HG03280 (cell line): ENCODE measurements at regions not wholly inside any gene's neighbourhood (a gene's known extent, or its start where the extent isn't known, plus 50 kb on each side); places are given as distances from the start of the nearest gene placed in this dataset.

Experiments used
- ATAC-seq: cut with Tn5 transposase; IDR thresholded peaks from one replicate; pipeline ENCODE4 v1.9.1; 2021; ENCODE audit warnings: mild to moderate bottlenecking, moderate library complexity; ENCODE audit not compliant: unreplicated experiment

- ATAC-seq, result no peak
These were observed 371.6 kb downstream of the RPRM start for GRCh38 chr2:153106802-153107477.

DNA sequence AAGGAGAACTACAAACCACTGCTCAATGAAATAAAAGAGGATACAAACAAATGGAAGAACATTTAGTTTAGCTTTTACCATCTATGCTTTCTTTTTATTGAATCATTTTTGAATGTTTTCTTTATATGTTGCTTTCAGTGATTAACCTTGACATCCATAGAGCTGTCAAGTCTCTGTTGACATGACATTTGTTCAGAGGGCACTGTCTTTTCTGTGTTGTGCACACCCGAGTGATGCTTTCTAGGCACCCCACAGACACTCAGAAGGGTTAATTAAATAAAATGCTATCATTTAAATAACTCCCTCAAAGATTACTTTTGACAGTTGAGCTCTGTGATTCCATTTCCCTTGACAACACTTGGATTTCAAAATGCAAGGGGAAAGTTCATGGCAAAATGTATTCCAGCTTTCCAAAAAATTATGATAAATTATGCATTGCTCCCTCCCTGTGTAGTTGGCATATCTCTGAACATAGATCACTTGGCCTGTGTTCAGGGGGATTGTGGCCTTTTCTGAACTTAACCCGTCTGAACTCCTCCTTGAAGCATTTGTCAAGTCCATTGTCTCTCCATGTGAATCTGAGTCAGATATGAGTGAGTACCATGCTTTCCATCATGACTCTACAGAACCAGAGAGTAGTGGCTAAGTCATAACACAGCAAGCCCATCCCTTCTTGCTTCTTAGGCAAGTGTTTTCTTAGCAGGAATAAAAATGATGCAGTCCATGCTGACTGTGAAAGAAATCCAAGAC lies 372.6 kb downstream of the RPRM start:
- ATAC-seq, result no peak

- ATAC-seq, result no peak
These were observed 377.4 kb downstream of the RPRM start for GRCh38 chr2:153101187-153101586.

DNA sequence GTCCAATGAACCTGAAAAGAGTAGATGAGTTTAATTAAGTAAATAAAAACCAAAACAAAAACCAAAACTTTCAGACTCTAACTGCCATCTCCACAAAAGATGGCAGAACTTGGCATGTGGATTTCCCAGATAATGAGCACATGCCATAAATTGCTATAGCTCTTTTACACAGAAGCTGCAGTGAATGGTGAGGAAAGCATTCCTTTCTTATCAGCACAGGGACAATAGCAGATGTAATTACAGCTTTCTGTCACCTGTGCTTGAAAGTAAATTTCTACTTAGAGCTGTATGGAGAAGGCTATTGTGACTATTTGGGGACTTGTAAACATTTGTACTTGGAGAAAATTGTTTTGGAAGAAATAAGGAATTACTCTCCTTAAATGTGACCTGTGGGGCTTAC lies 378.4 kb downstream of the RPRM start:
- ATAC-seq, result no peak

GRCh38 chr2:153098073-153098472 lies 379.7 kb downstream of the ARL6IP6 start:
- no peak for ATAC-seq

GRCh38 chr2:153096272-153096671 lies 377.9 kb downstream of the ARL6IP6 start:
- no peak for ATAC-seq

- no peak for ATAC-seq
These were observed 372.9 kb downstream of the ARL6IP6 start for GRCh38 chr2:153091344-153091743.

- ATAC-seq, result no peak
These were observed 360.9 kb downstream of the ARL6IP6 start for GRCh38 chr2:153079315-153079714.

GRCh38 chr2:153077311-153077710 lies 358.9 kb downstream of the ARL6IP6 start:
- no peak for ATAC-seq

DNA sequence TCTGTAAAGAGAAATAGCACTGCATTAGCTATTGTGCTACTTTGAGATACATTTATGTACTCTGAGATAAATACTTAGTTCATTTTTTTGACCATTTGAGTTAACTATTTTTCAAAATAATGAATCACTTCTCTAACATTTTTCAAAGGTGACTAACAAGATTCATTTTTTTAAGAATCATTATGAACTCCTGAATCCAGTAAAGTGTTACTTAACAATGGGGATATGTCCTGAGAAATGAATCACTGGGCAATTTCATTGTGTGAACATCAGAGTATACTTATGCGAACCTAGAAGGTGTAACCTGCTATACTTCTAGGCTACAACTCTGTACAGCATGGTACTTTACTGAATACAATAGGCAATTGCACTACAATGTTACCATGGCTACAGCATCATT lies 355.8 kb downstream of the ARL6IP6 start:
- no peak for ATAC-seq

DNA sequence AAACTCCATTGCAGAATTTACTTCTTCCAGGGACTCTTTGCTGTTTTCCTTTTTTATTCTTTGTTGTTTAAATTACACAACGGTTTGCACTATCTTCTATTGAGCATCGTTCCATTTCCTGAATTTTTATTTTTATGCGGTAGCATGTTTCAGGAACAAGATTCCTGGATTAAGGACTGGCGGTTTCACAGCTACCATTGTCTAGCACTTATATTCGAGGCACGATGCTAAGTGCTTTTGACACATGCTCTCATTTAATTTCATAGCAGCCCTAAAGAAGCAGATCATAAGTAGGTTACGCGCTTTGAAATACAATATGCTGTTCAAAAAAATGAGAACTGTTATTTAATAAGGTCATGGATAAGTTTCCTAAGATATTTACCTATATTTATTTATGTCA lies 354.4 kb downstream of the ARL6IP6 start:
- ATAC-seq, result no peak

DNA sequence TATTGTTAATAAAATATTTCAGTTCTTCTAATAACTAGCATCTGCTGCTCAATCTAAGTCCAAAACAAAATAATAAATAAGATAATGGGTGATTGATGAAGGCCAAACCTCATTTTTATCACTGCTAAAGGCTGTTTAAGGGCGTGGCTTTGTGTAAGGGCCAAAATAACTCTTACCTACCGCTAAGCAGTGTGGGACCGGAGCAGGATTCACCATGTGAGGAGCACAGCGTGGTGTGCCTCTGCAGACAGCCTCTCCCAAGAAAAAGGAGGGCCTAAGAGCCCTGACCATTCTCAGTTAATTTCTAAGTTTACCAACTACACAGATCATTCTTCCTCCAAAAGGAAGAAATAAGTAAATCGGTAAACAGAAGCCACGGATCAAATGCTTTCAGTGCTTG lies 353.7 kb downstream of the ARL6IP6 start:
- no peak for ATAC-seq

DNA sequence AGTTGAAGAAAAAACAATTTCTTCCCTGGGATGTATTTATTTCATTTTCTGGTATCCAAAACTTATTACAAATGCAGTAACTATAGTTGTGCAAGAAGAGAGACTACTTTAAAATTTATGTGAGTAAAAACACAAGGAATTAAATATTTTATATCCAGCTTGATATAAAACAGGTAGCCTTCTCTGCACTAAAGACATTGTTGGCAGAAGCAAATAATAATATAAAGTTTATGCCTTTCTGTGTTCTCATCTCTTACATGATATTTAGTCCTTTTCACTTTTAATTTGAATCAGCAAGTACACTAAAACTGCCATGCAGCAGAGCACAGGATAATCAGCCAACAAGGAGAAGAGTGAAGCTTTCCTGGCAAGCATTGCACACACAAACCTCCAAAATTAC lies 352.7 kb downstream of the ARL6IP6 start:
- ATAC-seq, result no peak

GRCh38 chr2:153068915-153069314 lies 350.5 kb downstream of the ARL6IP6 start:
- no peak for ATAC-seq

DNA sequence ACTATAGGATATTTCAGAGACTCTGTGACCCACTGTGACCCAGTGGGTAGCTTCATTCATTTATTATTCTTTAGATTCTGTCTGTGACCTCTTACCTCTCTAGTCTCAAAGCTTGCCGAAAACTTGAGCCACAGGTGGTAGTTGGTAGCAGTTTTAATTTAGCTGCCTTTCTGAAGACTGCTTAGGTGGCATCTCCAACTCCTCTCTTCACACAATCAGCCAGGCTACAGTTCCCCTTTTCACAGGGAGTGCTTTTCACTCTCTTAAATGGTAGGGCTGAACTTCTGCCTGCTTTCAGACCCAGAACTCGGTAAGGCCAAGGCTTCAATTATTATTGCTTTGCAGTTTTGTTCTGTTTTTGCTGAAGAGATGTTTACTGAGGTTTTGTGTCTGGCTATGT lies 349.6 kb downstream of the ARL6IP6 start:
- ATAC-seq, result no peak

DNA sequence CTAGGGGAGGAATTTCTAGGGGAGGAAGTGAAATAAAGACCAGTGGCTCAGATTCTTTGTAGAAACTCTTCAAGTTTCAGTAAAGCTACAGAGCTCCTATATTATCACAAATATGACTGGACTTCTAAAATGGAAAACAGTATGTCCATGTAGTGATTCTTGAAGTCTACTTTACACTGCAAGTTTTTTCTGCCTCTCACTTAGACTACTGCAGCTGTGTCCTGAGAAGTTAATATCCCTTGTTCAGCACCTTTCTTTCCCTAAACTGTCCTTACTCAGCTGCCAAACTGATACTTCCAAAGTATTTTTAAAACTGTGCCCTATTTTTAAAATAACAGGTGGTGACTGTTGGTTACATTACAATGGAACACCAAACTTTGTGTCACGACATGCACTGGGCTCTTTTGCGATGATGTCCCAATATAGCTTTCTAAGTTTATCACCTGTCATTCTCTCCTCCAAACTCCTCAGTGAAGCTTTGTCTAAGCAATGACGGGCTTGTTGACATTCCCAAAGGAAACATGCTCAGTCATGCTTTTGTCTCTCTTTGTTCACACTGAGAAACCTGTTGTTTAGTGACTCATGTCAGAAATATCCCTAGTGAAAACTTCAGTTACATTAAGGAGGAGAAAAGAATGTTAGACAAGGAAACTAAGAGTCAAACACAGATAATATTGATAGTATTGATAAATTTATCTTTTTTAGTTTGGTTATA lies 341.1 kb downstream of the ARL6IP6 start:
- no peak for ATAC-seq

DNA sequence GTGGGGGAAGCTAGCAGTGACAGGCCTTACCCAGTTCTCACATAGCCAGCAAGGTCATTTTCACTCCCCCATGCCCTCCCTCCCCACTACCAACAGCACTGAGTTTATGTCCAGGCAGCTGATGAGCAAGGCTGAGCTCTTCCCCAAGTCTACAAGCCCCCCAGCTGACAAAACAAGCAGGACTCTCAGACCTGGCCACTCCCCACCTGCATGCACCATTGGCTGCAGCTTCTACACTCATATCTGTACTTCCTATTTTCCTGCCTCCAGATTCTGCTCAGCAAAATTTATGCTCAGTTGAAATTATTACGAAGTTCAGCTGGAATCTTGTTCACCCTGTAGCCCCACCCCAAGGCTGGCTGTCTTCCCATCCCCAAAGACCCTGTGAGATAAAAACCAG lies 339.3 kb downstream of the ARL6IP6 start:
- no peak for ATAC-seq

DNA sequence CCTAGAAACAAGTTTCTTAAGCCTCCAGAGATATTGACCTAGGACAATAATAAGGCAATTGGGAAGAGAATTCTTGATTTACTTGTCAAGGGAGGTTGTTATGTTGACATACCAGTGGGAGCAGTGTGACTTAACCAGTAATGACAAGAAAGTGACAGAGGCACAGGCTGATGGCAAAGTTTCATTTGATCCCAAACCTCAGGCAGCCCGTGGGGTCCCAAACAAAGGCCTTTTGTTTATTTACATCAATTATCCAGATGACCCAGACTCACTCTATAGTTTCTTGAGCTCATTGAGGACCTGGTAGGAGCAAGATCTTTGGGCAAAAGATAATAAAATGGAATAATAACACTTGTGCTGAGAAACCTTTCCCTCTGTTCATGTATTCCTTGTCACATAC lies 336.8 kb downstream of the ARL6IP6 start:
- ATAC-seq, result no peak

DNA sequence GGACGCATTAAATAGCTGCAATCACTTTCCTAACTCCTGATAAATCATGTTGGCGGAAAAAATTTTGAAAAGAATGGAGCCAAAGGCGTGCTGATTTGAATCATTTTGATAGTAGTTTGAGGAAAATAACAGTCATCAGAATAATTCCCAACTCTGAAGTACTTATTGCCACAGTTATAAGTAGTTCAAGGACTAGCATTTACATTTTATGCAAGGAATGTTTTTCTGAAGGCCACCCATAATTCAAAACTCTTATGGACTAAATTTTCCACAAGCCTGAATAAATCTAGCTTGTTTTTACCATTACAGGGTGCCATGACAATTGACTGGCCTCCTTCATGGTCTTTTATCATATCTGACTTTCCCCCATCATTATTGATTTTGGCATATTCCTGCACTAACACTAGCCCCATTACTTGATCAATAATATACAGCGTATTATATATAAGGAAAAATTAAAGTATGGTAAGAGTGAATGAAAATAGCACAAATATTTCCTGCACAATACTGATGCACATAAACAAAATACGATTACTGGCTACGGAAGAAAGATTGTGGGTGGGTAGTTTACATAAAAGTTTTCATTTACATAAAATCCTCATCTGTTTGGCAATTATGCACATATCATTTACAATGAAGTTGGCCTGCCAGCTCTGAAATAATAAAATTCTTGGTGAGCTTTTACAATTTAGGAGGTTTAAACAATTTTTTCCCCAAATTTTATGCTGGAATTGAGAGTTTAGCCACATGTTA lies 334.6 kb downstream of the ARL6IP6 start:
- ATAC-seq, result no peak

- no peak for ATAC-seq
These were observed 328.8 kb downstream of the ARL6IP6 start for GRCh38 chr2:153047220-153047619.

DNA sequence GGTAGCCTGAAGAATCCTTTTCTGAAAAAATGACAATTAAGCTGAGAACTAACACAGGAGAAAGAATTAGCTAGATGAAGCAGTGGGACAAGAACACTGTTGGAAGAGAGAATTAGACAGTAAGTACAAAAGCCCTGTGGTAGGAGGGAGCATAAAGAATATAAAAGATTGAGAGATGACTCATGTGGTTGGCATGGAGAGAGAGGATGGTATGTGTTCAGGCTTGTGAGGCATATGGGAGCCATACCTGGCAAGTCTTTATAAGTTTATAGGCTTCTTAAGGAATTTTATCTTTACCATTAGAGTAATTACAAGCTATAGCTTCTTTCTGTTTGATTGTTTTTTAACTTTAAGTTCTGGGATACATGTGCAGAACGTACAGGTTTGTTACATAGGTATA lies 325.0 kb downstream of the ARL6IP6 start:
- no peak for ATAC-seq
